Keratinocyte (primary cell): ENCODE measurements at regions not wholly inside any gene's neighbourhood (a gene's known extent, or its start where the extent isn't known, plus 50 kb on each side); places are given as distances from the start of the nearest gene placed in this dataset.

Source experiments
- DNase-seq: peaks from one replicate; pipeline ENCODE4 v3.0.0-alpha.2; 2011; ENCODE audit warnings: low read depth, missing footprints, low spot score
- FAIRE-seq: peaks from 2 replicates; lab custom pipeline; 2011; peaks lifted over from hg19 to GRCh38; lab: Jason Lieb, UNC
- H2AFZ ChIP-seq: 2 replicates; pipeline ENCODE4 v1.6.0; 2012; ENCODE audit warnings: low read length, control low read depth, inconsistent platforms; ENCODE audit not compliant: control insufficient read depth
- H3K27ac ChIP-seq: 2 replicates; pipeline ENCODE4 v1.5.1; 2011; ENCODE audit warnings: low read length; ENCODE audit not compliant: control insufficient read depth, insufficient read depth
- H3K27me3 ChIP-seq: 3 replicates; pipeline ENCODE4 v1.6.0; 2011; ENCODE audit warnings: low read length; ENCODE audit not compliant: control insufficient read depth, insufficient read depth; ENCODE audit errors: extremely low read depth
- H3K36me3 ChIP-seq, 2 experiments: 2 replicates in 1 of 2; 3 replicates in 1 of 2; pipeline ENCODE4 v1.5.1; 2011; ENCODE audit warnings: low read length in 2 of 2, mild to moderate bottlenecking in 1 of 2; ENCODE audit not compliant: control insufficient read depth in 2 of 2, insufficient read depth in 2 of 2; ENCODE audit errors: extremely low read depth in 1 of 2
- H3K4me1 ChIP-seq: 3 replicates; pipeline ENCODE4 v1.5.1; 2011; ENCODE audit warnings: low read length; ENCODE audit not compliant: control insufficient read depth, insufficient read depth; ENCODE audit errors: extremely low read depth
- H3K4me2 ChIP-seq: 3 replicates; pipeline ENCODE4 v1.6.0; 2011; ENCODE audit warnings: low read depth, low read length; ENCODE audit not compliant: control insufficient read depth, insufficient read depth; ENCODE audit errors: extremely low read depth
- H3K4me3 ChIP-seq, 3 experiments: fragments of 200-600 bp in 1 of 3; sonication (generic) in 1 of 3; 2 replicates in 2 of 3; 3 replicates in 1 of 3; pipeline ENCODE4 v1.5.1; 2011 to 2016; ENCODE audit warnings: low read length in 3 of 3, mild to moderate bottlenecking in 3 of 3, control low read depth in 2 of 3, inconsistent platforms in 1 of 3, low read depth in 1 of 3, mixed read lengths in 1 of 3, mixed run types in 1 of 3, moderate library complexity in 1 of 3; ENCODE audit not compliant: control insufficient read depth in 2 of 3, insufficient read depth in 2 of 3; ENCODE audit errors: extremely low read depth in 1 of 3
- H3K79me2 ChIP-seq: 2 replicates; pipeline ENCODE4 v1.6.0; 2012; ENCODE audit warnings: low read length; ENCODE audit not compliant: control insufficient read depth, insufficient read depth
- H3K9ac ChIP-seq: 3 replicates; pipeline ENCODE4 v1.6.0; 2011; ENCODE audit warnings: low read length; ENCODE audit not compliant: control insufficient read depth, insufficient read depth; ENCODE audit errors: extremely low read depth
- H3K9me1 ChIP-seq: 3 replicates; pipeline ENCODE4 v1.6.0; 2011; ENCODE audit warnings: low read length; ENCODE audit not compliant: control insufficient read depth, insufficient read depth; ENCODE audit errors: extremely low read depth
- H3K9me3 ChIP-seq: 2 replicates; pipeline ENCODE4 v1.5.1; 2012; ENCODE audit warnings: low read depth, low read length; ENCODE audit not compliant: control insufficient read depth
- H4K20me1 ChIP-seq: 3 replicates; pipeline ENCODE4 v1.6.0; 2011; ENCODE audit warnings: low read length; ENCODE audit not compliant: control insufficient read depth, insufficient read depth; ENCODE audit errors: extremely low read depth
- CTCF ChIP-seq, 3 experiments: IDR thresholded peaks in 1 of 3; conservative IDR thresholded peaks in 1 of 3; optimal IDR thresholded peaks in 1 of 3; 2 replicates in 2 of 3; 3 replicates in 1 of 3; pipeline versions ENCODE3 to v1.5.1; 2011; ENCODE audit warnings: low read length in 3 of 3, mild to moderate bottlenecking in 3 of 3, moderate library complexity in 2 of 3, control low read depth in 1 of 3, inconsistent platforms in 1 of 3; ENCODE audit not compliant: insufficient read depth in 2 of 3; ENCODE audit errors: extremely low read depth in 1 of 3
- EZH2 ChIP-seq: IDR thresholded peaks from one replicate; pipeline ENCODE4 v1.6.1; 2012; ENCODE audit warnings: inconsistent platforms, mild to moderate bottlenecking, low read length, moderate library complexity
- dilution Hi-C: fragments of 300-500 bp; cut with MboI; formaldehyde crosslinking; loops from one replicate; pipeline ENCODE4 v1.7.0; 2020; ENCODE audit warnings: low sequenced_read_pairs; ENCODE audit not compliant: extremely low pct_ligation_motif_present

DNA sequence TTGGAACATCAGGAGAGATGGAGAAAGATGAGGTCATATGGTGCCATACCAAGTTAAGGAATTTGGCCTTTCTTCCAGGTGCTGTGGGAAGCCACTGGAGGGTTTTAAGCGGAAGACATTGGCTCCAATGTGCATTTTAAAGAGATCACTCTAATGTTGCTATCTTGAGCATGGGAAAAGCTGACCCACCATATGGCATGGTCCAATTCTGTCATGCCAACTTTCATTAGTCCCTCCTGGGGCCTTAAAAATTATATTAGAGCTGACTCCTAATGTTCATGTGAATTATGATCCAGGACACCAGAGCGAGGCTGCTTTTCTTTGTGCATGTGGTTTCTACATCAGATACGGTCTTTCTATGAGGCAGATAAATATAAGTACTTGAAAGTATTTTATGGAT is 335.0 kb upstream of the TSHZ2 start:
- no peaks in the 10 kb centered on the region for H4K20me1 ChIP-seq
- no peaks in the 10 kb centered on the region for H3K79me2 ChIP-seq
- no peak overlapping the region for H3K4me3 ChIP-seq
- H3K4me2 ChIP-seq: no peak overlapping the region
- H3K27me3 ChIP-seq: no peaks in the 10 kb centered on the region
- no peak overlapping the region for H3K9ac ChIP-seq
- no peaks in the 10 kb centered on the region for H3K36me3 ChIP-seq
- DNase-seq: no peak
- no peaks in the 10 kb centered on the region for H3K9me1 ChIP-seq
- no peak overlapping the region for H3K27ac ChIP-seq
- H2AFZ ChIP-seq: no peak overlapping the region
- dilution Hi-C loops: no loop called here
- no peaks in the 10 kb centered on the region for H3K9me3 ChIP-seq
- no peak for TF ChIP-seq EZH2
- TF ChIP-seq CTCF (optimal IDR thresholded peaks at IDR 0.05 in 1 of 3, IDR thresholded peaks at IDR 0.05 in 1 of 3, conservative IDR thresholded peaks at IDR 0.05 in 1 of 3; ENCODE audit: extremely low read depth in 1 of 3, insufficient read depth in 2 of 3, low read length in 3 of 3): no peak
- H3K4me1 ChIP-seq: no peaks in the 10 kb centered on the region
- no peak for FAIRE-seq

DNA sequence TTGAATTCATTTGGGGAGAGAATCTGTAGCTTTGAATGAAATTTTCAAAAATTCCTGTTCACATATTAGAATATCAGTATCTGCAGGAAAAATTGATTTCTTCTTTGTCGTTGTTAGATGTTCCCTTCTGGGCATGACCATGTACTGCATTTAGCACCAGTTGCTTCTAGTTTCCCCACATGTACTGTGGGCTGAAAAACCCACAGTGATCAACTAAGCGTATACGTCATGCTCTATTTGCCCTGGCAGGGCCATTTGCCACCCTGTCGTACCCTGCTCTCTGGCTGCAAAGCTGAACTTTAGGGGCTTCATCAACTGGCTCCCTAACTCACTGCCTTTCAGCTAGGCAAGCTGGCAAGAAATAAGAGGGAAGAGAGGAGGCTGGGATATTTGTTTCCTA is 340.7 kb upstream of the TSHZ2 start:
- dilution Hi-C loops: no loop called here
- no peak overlapping the region for H3K9ac ChIP-seq
- no peak overlapping the region for H2AFZ ChIP-seq
- H3K36me3 ChIP-seq: no peaks in the 10 kb centered on the region
- no peaks in the 10 kb centered on the region for H4K20me1 ChIP-seq
- no peak overlapping the region for H3K4me2 ChIP-seq
- H3K9me3 ChIP-seq: no peaks in the 10 kb centered on the region
- TF ChIP-seq CTCF (optimal IDR thresholded peaks at IDR 0.05 in 1 of 3, IDR thresholded peaks at IDR 0.05 in 1 of 3, conservative IDR thresholded peaks at IDR 0.05 in 1 of 3; ENCODE audit: extremely low read depth in 1 of 3, insufficient read depth in 2 of 3, low read length in 3 of 3): no peak
- no peak for TF ChIP-seq EZH2
- no peak for FAIRE-seq
- H3K79me2 ChIP-seq: no peaks in the 10 kb centered on the region
- no peak overlapping the region for H3K27ac ChIP-seq
- no peak overlapping the region for H3K4me3 ChIP-seq
- DNase-seq: no peak
- no peaks in the 10 kb centered on the region for H3K4me1 ChIP-seq
- no peaks in the 10 kb centered on the region for H3K9me1 ChIP-seq
- H3K27me3 ChIP-seq: no peaks in the 10 kb centered on the region
